Smooth muscle cell (in vitro differentiated cells): ENCODE measurements at regions not wholly inside any gene's neighbourhood (a gene's known extent, or its start where the extent isn't known, plus 50 kb on each side); places are given as distances from the start of the nearest gene placed in this dataset.

Source experiments
- DNase-seq: peaks from one replicate; lab custom pipeline; 2025; ENCODE audit not compliant: unreplicated experiment; lab: John Stamatoyannopoulos, UW
- H2AFZ ChIP-seq: fragments of 200-600 bp; sonication (generic); 2 replicates; pipeline ENCODE4 v1.6.0; 2016; ENCODE audit warnings: antibody characterized with exemption, low read depth, mild to moderate bottlenecking
- H3F3A ChIP-seq: fragments of 200-600 bp; sonication (generic); 2 replicates; pipeline ENCODE4 v1.6.0; 2017; ENCODE audit warnings: antibody characterized with exemption, low read depth
- H3K27ac ChIP-seq: fragments of 200-600 bp; sonication (generic); 2 replicates; pipeline ENCODE4 v1.5.1; 2016; ENCODE audit warnings: low read depth, mild to moderate bottlenecking
- H3K27me3 ChIP-seq: fragments of 200-600 bp; sonication (generic); 2 replicates; pipeline ENCODE4 v1.6.1; 2016; ENCODE audit warnings: low read depth, mild to moderate bottlenecking
- H3K36me3 ChIP-seq: fragments of 200-600 bp; sonication (generic); 2 replicates; pipeline ENCODE4 v1.5.1; 2016; ENCODE audit warnings: low read depth
- H3K4me1 ChIP-seq: fragments of 200-600 bp; sonication (generic); 2 replicates; pipeline ENCODE4 v1.5.1; 2016; ENCODE audit warnings: low read depth
- H3K4me2 ChIP-seq: fragments of 200-600 bp; sonication (generic); 2 replicates; pipeline ENCODE4 v1.6.0; 2016; ENCODE audit warnings: mild to moderate bottlenecking
- H3K4me3 ChIP-seq: fragments of 200-600 bp; sonication (generic); 2 replicates; pipeline ENCODE4 v1.5.1; 2016; ENCODE audit warnings: mild to moderate bottlenecking
- H3K79me2 ChIP-seq: fragments of 200-600 bp; sonication (generic); 2 replicates; pipeline ENCODE4 v1.6.0; 2016; ENCODE audit warnings: low read depth, mild to moderate bottlenecking
- H3K9ac ChIP-seq: fragments of 200-600 bp; sonication (generic); 2 replicates; pipeline ENCODE4 v1.6.0; 2016; ENCODE audit warnings: low read depth
- H3K9me3 ChIP-seq: fragments of 200-600 bp; sonication (generic); replicated peaks from 2 replicates; pipeline ENCODE4 v1.5.1; 2016; ENCODE audit warnings: low read depth
- H4K20me1 ChIP-seq: fragments of 200-600 bp; sonication (generic); 2 replicates; pipeline ENCODE4 v1.6.0; 2016; ENCODE audit warnings: low read depth
- WGBS: methylation state at CpG from one replicate; pipeline ENCODE4 v1.1.7; 2016; ENCODE audit warnings: low lambda C conversion rate; 5-methylcytosine and 5-hydroxymethylcytosine counted together
- TF ChIP-seq, protein P1 (sequence below): fragments of 200-600 bp; sonication (generic); IDR thresholded peaks from 2 replicates; pipeline ENCODE4 v1.5.1; 2017; ENCODE audit warnings: borderline replicate concordance, mild to moderate bottlenecking, antibody characterized with exemption; ENCODE audit not compliant: insufficient read depth, poor library complexity, severe bottlenecking

- H3K4me3 ChIP-seq = no peak overlapping the region
- WGBS = 96% methylated on average over 2 of the region's 2 CpGs
- H3F3A ChIP-seq = no peaks in the 10 kb centered on the region
- H4K20me1 ChIP-seq = no peaks in the 10 kb centered on the region
- H3K36me3 ChIP-seq = no peaks in the 10 kb centered on the region
- no peak overlapping the region for H3K9ac ChIP-seq
- no peaks in the 10 kb centered on the region for H3K4me1 ChIP-seq
- H3K9me3 ChIP-seq = no peaks in the 10 kb centered on the region
- H3K27me3 ChIP-seq = no peaks in the 10 kb centered on the region
- TF ChIP-seq, protein P1, sequence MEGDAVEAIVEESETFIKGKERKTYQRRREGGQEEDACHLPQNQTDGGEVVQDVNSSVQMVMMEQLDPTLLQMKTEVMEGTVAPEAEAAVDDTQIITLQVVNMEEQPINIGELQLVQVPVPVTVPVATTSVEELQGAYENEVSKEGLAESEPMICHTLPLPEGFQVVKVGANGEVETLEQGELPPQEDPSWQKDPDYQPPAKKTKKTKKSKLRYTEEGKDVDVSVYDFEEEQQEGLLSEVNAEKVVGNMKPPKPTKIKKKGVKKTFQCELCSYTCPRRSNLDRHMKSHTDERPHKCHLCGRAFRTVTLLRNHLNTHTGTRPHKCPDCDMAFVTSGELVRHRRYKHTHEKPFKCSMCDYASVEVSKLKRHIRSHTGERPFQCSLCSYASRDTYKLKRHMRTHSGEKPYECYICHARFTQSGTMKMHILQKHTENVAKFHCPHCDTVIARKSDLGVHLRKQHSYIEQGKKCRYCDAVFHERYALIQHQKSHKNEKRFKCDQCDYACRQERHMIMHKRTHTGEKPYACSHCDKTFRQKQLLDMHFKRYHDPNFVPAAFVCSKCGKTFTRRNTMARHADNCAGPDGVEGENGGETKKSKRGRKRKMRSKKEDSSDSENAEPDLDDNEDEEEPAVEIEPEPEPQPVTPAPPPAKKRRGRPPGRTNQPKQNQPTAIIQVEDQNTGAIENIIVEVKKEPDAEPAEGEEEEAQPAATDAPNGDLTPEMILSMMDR = no peak
- no peak for DNase-seq
- no peak overlapping the region for H2AFZ ChIP-seq
- no peaks in the 10 kb centered on the region for H3K79me2 ChIP-seq
- no peak overlapping the region for H3K4me2 ChIP-seq
- no peak overlapping the region for H3K27ac ChIP-seq
These were observed 969.6 kb upstream of the ALCAM start for GRCh38 chr3:104396974-104397669.

DNA sequence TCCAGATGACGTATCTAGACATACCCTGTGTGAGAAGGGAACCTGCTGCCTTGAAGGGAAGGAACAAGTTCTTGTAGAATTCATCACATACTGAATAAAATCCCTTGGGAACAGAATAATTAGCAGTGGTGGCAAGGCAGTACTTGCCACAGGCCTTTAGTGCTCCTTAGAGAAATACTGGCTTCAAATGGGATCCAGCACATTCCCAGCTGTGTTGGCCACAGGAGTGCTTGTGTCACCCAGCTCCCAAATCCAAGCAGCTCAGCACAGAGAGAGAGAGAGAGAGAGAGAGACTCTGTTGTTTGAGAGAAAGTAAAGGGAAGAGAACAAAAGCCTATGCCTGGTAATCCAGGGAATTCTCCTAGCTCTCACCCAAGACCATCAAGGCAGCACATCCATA lies 969.0 kb upstream of the ALCAM start:
- no peaks in the 10 kb centered on the region for H3K27me3 ChIP-seq
- no peak overlapping the region for H2AFZ ChIP-seq
- no peaks in the 10 kb centered on the region for H3K36me3 ChIP-seq
- no peak for DNase-seq
- H3K27ac ChIP-seq = no peak overlapping the region
- no peaks in the 10 kb centered on the region for H4K20me1 ChIP-seq
- no peak overlapping the region for H3K9ac ChIP-seq
- H3K4me3 ChIP-seq = no peak overlapping the region
- no peaks in the 10 kb centered on the region for H3K79me2 ChIP-seq
- 100% methylated on average over 1 of the region's 1 CpG for WGBS
- H3K9me3 ChIP-seq = no peaks in the 10 kb centered on the region
- no peaks in the 10 kb centered on the region for H3F3A ChIP-seq
- TF ChIP-seq, protein P1 = no peak
- H3K4me1 ChIP-seq = no peaks in the 10 kb centered on the region
- H3K4me2 ChIP-seq = no peak overlapping the region

GRCh38 chr3:104402902-104403301 lies 963.8 kb upstream of the ALCAM start:
- H3F3A ChIP-seq = no peaks in the 10 kb centered on the region
- no peaks in the 10 kb centered on the region for H3K27me3 ChIP-seq
- H4K20me1 ChIP-seq = no peaks in the 10 kb centered on the region
- DNase-seq = no peak
- H3K9ac ChIP-seq = no peak overlapping the region
- H3K4me2 ChIP-seq = no peak overlapping the region
- 82% methylated on average over 2 of the region's 2 CpGs for WGBS
- H3K9me3 ChIP-seq = no peaks in the 10 kb centered on the region
- no peaks in the 10 kb centered on the region for H3K4me1 ChIP-seq
- TF ChIP-seq, protein P1 = no peak
- no peak overlapping the region for H3K27ac ChIP-seq
- H2AFZ ChIP-seq = no peak overlapping the region
- H3K36me3 ChIP-seq = no peaks in the 10 kb centered on the region
- no peaks in the 10 kb centered on the region for H3K79me2 ChIP-seq
- H3K4me3 ChIP-seq = no peak overlapping the region

DNA sequence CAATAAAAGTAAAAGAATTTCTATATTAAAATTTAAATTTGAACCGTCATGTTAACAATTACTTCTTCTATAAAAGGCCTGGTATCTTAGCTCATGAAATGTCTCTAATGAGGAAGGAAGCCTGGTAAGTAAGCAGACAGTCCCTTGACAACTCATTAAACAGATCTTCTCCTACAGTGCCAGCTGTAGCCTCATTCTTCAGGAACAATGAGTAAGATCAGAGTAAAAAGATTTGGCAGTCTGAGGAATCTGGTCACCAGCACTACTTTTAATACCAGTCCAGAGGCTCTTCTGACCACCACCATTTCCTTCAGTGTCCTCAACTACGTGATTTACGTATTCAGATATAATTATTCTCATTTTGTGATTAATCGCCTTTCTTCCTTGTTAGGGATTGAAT lies 955.0 kb upstream of the ALCAM start:
- WGBS = 72% methylated on average over 4 of the region's 4 CpGs
- Histone ChIP-seq H3K79me2 (no peaks in the 10 kb centered on the region), H3K27ac (no peak overlapping the region), H3K4me3 (no peak overlapping the region), H3K4me2 (no peak overlapping the region), H4K20me1 (no peaks in the 10 kb centered on the region), H2AFZ (no peak overlapping the region), H3F3A (no peaks in the 10 kb centered on the region), H3K36me3 (no peaks in the 10 kb centered on the region), H3K9me3 (no peaks in the 10 kb centered on the region), H3K9ac (no peak overlapping the region), H3K27me3 (no peaks in the 10 kb centered on the region), H3K4me1 (peaks cover 9% of the 10 kb centered on the region)
- no peak for DNase-seq
- TF ChIP-seq, protein P1 = no peak
